SIG-M5 treated with dmso at 0.1 percent for 504 hours (cell line): ENCODE measurements at regions not wholly inside any gene's neighbourhood (a gene's known extent, or its start where the extent isn't known, plus 50 kb on each side); places are given as distances from the start of the nearest gene placed in this dataset.

Source experiments
- DNase-seq: peaks from one replicate; lab custom pipeline; 2025; ENCODE audit not compliant: unreplicated experiment; lab: John Stamatoyannopoulos, UW

DNA sequence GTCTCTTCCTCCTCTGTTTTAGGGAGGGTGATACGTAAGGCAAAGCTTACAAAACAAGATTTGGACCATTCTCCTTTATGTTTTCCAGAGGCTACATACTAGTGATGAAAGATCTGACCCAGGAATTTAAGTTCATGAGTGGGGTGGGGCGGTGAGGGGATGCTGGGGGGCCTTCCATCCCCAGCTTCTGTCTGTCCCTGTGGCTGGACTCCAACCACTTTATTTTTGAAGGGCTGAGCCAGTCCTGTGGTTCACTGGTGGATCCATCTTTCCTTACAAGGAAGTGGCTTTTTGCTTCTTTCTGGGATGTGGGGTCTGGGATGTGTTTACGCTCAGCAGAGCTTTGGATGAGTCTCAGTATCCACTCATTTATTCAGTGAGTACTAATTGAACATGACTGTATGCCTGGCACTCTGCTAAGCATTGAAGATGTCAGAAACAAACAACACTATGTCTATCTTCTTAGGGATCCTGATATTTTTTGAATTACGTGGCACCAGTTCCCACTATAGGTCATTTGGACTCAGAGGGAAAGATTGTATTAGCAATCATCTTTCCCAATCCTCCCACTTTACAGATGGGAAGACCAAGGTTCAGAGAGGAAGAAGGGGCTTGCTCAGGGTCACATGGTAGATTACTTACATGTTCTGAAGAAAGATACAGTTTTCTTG lies 291.8 kb upstream of the TBX3 start:
- DNase-seq, result no peak

DNA sequence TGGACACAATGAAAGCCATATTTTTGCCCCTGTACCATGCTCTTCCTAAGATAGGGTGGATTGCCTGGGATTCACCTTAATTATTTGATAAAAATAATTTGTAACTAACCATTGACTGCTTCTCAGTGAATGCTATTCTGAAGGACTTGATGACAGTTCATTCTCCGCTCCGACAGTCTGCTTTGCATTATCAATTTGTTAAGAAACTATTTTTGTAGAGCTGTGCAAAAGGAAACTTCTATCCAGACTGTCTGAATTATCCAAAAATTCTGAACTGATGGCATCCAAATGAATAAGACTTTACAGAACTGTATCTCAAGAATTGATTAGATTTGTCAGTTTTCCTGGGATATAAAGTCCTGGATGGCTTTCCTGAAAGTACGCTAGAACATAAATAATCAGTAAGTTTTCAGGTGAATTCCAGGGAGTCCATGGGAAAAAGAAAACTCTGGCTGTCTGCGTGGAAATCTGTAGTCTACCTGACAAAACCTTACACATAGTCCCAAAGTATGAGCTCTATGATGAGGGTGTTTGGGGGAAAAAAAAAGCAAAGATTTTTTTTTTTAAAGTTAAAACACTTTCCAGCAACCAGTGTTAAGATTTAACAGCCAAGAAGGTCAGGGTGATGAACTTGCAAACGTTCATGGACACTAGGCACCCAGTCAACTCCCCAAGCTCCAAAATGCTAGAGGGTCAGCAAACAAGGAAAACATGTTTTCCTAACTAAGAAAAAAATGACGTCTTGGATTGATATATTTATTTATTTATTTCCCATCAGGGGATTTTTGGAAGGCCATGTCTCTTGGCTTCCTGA lies 291.1 kb upstream of the TBX3 start:
- no peak for DNase-seq

DNA sequence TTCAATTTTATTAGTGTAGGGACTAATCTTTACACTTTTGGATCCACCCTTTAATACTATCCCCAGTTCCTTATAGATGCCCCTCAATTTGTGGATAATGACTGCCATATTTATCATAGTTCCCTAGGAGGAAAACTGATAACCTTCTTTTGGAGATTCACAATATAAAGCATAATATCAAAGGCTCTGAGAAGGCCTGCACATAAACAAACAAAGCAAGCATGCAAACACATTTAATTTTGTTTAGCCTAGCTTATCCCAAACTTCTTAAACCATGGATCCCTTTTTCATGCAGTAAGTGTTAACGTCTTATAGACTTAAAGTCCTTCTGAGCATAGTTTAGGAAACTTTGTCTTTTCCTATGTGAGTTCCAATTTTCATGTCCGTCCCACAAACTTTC lies 290.4 kb upstream of the TBX3 start:
- DNase-seq, result no peak

DNA sequence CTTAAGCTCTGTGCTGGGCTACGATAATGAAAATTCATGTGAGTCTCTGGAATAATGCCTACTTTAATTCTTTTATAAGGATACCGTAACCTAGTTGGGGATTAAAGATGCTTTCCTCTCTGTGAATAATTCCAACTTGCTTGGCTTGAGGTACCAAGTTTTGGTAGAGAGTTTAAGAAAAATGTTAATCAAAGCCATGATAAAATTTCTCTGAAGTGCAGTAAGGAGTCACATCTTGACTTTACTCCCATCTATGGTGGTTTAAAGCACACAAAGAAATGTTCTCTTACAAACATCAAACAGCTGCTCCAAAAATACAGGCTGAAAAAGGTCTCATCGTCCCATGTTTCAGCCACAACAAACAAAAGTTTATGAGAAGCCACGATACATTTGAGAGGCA lies 284.8 kb upstream of the TBX3 start:
- DNase-seq, result no peak

DNA sequence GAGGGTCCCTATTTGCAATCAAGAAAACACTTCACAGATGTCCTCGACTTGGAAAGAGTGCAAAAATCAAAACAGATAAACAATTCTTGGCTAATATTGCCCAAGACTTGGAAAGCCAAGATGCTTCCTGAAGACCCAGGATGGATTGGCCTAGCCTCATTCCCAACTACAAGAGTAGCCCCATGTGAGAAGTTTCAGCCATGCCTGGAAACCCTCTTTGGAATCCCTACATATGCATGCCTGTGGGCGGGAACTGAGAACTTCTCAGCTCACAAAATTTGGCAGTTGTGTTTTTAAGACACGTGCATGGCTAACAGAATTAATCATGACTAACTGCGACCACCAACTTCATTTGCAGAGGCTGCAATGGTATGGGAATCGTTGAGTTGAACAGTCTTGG lies 283.2 kb upstream of the TBX3 start:
- no peak for DNase-seq

DNA sequence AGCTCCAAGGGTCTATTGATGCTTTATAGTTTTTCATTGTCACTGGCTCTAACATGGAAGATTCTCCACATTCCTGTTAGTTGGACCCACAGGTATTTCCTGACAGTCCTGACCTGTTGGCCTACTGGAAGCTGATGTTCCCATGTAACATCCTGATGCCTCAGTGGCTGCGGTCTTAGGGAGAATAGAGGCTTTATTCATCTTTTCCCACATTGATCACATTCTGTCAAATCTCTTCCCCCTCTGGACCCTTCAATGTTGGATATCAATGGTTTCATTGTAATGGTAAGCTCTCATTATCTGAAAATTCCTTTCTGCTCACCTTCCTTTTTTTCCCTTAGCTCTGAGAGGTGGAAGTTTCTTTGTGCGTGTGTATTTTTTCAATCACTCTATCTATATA lies 280.9 kb upstream of the TBX3 start:
- no peak for DNase-seq

DNA sequence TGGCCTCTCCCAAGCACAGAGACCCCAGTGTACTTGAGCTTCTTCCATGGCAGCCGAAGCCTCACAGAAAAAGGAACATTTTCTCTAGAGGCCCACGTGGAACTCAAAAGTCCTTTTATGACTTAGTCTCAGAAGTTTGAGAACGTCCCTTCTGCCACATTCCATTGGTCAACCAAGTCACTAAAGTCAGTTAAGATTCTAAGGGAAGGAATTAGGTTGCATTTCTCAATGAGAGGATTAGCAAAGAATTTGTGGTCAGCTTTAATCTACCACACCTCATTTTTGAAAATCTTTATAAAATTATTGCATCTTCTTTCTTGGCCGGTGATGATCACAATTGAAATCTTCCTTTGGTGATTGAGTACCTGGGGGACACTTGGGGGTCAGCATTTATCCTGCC lies 279.9 kb upstream of the TBX3 start:
- DNase-seq, result no peak

DNA sequence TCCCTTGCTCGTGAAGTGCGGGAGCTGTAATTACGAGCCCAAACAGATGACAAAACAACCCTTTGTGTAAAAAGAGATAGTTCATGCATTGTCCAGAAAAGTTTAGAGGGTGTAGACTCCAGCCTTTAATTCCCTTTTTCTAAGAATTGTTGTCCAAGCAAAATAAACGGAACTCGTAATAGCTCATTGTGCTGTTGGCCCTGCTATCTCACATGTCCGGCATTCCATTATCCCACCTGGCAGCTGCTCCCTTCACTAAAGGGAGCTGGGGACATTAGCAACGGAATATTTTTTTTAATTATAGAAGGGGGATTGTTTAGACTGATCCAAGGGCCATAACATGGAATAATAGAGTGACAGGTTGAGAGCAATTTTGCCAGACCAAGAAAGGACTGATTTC lies 277.5 kb upstream of the TBX3 start:
- DNase-seq, result no peak

DNA sequence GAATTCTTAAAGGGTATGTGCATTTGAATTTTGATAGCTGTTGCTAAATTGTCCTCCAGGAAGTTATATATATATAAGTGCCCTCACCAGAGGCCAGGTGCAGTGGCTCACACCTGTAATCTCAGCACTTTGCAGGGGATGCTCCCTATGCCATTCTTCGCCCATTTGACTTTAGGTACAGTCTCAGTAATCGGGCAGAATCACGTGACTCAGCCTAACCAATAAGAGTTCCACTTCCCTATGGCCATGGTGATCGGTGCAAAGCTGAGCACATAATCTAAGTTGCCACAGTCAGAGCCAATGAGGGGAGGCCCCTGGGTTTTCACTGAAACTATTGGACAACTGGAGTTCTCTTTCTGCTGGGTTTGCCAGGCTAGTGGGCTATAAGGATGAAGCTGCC lies 274.6 kb upstream of the TBX3 start:
- DNase-seq, result no peak

DNA sequence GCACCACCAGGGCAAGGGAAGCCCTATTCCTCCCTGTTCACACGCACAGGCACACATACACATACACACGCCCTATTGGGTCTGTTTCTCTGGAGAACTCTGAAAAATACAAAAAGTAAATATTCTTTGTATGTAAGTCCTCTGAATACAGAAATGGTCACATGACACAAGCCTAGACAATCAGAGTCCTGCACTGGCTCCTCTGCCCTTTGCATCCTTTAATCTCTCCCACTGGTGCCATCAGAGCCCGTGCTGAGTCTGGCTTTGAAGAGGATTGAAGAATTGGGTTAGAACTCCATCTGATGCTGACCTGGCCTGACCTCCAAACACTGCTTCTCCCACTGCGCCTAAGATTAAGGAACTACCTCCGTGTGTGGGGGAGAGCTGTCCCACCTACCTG lies 273.2 kb upstream of the TBX3 start:
- no peak for DNase-seq

DNA sequence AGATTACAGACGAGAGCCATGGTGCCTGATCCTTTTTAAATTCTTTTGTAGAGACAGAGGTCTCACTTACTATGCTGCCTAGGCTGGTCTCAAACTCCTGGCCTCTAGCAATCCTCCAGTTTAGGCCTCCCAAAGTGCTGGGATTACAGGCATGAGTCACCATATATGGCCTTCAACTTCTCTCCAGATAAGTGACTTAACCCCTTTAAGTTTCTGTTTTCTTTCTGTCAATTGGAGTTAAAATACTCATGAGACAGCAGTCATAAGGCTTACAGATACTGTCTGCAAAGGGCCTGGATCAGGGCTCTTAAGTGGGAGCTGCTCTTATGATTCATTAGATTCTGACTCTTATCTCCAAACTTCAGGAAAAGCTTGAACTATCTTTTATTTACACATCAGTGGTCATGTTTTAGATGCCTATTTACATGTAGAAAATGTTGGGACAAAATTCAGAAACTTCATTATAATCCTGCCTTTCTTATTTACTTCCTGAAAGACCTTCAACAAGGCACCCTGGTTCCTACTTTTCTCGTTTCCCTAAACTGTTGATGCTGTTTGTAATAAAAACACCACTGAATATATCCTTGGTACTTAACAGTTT lies 271.5 kb upstream of the TBX3 start:
- no peak for DNase-seq

DNA sequence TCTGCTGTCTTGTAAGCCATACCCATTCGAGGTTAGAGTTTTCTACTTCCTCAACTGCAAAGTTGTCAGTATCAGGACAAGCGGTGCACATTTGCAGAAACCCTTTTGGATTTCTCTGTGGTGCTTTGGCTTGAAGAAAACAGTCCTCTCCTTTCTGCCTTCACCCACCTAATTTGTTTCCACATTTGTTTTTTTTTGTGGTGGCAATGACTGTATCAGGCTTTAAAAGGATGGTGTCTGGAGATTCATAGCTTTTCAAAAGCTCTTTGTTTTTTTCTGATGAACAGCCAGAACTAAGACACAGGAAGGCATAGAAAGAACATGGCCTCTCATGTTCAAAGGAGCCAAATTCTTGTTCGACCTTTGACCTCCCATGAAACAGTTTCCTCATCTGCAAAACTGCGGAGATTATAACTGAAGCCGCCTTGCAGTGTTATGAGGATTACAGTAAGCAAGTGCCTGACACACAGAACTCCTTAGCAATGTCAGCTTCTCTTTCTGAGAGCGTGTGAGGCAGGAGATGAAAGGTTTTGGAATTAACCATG lies 270.6 kb upstream of the TBX3 start:
- no peak for DNase-seq

DNA sequence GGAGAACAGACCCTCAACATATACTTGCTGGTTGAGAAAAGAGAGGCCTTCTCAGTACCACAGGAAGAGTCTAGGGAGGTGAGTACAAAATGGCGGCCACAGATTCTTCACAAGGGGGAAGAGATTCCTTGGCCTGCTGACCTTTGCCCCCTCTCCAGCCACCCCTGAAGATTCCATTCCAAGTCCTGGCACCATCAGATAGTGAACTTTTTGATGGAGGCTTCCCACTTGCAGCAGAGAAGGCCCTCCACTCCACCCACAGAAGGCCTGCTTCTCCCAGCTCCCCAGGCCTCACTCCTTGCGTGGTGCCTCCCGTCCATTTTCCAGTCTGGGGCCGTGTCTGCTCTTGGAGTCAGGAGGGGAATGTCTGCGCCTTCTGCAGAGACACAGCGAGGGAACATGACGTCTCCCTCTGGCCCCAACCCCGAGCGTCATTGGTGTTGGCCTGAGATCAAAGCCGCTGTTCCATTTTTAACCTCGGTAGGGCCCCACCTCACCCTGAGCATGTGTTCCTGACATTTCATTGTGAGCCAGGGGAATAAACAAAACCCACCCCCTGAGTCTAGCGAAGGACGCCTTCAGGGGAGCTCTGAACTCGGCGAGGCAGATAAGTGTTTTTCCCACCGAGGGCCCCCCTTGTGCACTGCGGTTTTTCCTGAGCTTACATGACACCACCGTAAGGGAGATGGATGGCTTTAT lies 268.7 kb upstream of the TBX3 start:
- no peak for DNase-seq

DNA sequence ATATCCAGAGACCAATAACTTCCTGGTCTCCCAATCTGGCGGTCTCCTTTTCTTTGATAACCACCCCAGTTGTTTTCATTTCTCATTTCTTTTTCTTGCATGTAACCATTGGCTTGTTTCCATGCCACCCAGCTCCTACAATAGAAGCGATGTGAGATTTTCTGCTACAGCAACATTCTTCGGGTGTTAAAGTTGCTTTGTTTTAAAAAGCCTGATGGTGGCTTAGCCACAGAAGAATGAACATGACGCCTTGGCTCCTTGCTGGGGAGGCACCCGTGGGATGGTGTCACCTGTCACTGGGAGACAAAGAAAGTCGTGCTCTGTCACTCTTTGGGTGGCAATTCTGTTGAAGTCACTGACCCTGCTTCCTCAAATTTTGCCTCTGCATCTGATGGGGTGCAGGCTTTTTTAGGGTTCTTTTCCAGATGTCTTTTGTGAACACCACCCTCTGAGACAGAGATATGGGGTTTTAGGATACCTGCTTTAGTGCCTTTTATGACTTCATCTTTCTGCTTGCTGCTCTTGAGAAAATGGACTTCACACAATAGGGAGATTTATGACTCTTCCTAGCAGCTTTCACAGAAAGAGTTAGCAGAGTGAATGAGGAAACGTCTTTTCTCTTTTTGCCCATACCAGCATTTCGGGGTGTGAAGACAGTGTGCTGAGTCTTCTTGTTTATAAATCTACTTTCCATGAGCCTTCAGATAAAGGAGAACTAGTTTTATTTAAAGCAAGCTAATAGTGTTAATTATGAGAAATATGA lies 265.3 kb upstream of the TBX3 start:
- DNase-seq, result no peak

DNA sequence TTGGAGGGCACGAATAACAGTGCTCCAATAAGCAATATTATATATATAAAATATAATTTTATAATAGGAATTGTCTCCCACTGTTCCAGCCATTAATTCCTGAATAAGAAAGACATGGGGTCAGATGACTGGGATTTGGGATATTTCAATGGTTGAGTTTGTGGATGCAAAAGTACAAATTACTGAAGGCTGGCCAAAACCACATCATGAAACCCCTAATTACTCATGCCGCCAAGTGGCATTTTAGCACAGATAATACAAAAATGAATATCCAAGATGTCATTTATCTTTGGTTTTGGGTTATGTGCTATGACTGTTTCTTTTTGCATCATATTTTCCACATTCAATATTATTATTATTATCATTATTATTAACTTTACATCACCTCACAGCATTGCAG lies 261.4 kb upstream of the TBX3 start:
- DNase-seq, result no peak

DNA sequence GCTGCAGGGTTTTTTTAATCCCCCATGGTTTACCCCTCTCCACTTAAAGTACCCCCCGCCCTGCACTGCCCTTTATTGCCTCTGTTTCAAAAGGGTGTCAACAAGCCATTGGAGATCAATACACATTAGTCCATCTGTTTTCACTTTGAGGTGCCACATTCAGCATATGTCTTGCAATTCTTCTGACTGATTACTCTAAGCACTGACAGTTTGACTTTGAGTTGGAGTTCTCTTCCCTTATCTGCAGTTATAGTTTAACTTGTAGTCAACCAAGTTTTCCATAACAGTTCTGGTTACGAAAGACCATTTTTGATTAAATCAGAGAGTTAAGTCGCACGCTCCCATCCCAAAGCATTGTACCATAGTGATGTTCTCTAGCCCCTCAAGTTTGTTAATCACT lies 260.8 kb upstream of the TBX3 start:
- DNase-seq, result no peak

DNA sequence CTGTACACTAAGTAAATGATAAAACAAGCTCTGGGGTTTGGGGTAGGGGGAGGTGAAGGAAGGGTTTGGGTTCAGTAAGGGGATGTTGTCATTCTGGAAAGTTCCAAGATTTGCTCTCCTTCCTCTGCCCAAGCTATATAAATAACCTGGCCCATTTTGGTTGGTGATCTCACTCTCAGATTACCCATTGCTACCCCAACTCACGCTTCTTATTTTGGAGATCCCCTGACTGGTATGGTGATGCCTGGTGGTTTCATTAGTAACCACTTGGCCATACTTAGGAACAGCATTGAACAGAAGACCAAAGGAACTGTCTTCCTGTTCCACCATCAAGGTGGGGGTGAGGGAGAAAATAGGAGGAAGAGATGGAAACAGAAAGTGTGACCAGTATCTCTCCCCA lies 259.6 kb upstream of the TBX3 start:
- no peak for DNase-seq

DNA sequence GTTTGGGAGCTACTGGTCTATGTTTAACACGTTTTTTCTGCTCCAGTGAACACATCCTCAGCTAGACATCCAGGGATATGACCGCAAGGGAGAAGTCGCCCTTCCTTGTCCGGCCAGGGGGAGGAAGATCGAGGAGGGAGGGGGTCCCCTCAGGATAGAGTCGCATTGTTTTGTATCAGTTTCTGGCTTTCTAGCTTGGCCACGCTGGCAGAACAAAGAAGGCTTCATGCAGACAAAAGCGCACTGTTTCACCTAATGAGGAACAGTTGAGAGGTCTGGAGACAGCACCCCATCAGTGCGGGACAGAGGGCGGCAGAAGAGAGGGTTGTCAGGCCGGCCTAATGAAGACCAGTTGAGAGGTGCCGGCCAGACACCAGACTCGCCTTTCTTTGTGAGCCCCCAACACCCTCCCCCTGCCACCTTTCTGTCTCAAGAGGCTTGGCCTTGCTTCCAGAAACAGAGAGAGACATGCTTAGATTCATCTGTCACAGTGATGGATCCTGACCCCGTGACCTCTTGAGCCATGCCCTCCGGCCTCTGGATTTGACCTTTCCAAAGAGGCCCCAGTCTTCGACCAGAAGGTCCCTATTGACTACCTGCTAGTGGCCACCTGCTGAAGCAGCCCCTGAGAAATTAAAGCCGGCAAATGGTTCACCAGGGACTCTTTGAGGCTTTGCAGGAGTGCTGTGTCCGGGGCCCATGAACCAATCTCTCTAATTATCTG lies 254.7 kb upstream of the TBX3 start:
- no peak for DNase-seq

DNA sequence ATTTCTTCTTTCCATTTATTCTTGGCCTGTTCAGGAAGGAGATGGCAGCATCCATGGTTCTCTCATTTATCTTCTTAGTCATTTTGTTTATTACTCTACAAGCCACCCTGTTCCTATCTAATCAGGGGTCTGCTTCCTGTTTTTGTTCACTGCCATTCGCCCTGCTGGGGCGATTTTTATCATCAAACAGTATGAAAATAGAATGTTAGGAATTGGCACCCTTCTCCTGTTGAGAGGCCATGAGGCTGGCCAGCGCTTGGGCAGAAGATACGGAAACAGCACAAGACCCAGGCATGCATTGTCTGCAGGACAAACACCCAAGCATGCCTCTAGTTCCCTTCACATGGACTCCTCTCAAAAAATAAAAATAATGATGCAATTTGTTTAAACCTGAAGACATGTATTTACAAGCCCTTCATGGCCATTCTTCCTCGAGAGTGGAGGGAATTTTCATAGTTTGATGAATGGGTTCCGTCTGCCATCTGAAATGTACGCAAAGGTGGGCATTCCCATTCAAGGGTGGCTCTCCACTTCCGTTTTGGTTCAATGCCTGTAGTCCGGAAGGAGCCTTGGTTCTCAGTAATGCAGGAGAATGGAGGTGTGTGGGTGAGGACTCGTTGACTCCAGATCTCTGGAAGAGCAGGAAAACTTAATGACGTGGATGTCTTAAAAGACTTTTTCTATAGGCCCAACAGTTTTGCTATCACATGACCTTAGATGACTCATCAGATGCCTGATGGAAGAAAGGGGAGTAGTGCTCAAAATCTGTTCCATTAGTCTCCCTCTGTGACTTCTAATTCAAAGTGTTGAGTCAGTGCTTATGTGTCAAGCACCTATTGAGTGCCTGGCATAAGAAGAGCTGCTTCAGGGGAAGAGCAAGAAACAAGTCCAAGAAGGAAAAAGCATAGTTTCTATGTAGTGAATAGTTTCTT lies 252.4 kb upstream of the TBX3 start:
- DNase-seq, result no peak
